ENCODE measurements at regions not wholly inside any gene's neighbourhood (a gene's known extent, or its start where the extent isn't known, plus 50 kb on each side); places are given as distances from the start of the nearest gene placed in this dataset.

DNA sequence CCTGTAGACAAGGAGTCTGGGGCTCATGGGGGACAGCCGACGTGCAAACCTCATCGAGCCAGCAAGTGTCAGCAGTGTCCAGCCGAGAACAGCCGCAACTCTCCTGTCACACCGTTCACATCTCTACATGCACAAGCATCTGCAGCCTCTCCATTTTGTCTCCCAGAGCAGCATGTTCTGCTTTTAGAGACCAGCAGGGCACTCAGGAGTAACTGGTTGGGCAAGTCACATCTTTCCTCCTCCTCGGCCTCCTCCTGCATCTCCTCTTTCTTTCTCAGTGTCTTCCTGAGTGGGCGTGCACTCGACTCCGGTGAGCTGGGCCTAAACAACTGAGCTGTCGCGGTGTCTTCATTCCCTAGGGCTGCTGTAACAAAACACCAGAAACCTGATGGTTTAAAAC is 249.9 kb downstream of the SH3BP4 start:
- no peak for TF ChIP-seq POLR2A (IDR thresholded peaks at IDR 0.05)
- TF ChIP-seq CTCF (IDR thresholded peaks at IDR 0.05) = no peak
- no peak for TF ChIP-seq POLR2AphosphoS5 (IDR thresholded peaks at IDR 0.05)

All from breast epithelium (tissue), 3 donors.